HEK293 (cell line): ENCODE measurements at regions not wholly inside any gene's neighbourhood (a gene's known extent, or its start where the extent isn't known, plus 50 kb on each side); places are given as distances from the start of the nearest gene placed in this dataset.

Experiments used
- CTCF ChIA-PET: fragments of 350-600 bp; formaldehyde crosslinking; extraction: SDS; loops from one replicate; lab custom pipeline; 2021; ENCODE audit warnings: antibody characterized with exemption; lab: Yijun Ruan, JAX
- POLR2A ChIA-PET: fragments of 300-600 bp; formaldehyde crosslinking; extraction: SDS; loops from one replicate; lab custom pipeline; 2020; ENCODE audit warnings: antibody characterized with exemption, inconsistent platforms; lab: Yijun Ruan, JAX
- H3K27ac ChIP-seq: fragments of 200-500 bp; sonication (Bioruptor generic); 2 replicates; pipeline ENCODE4 v1.5.1; 2014; ENCODE audit warnings: low read depth, low read length, control low read depth, inconsistent platforms; ENCODE audit errors: extremely low read depth
- H3K36me3 ChIP-seq, 2 experiments: fragments of 200-500 bp in 1 of 2; sonication (Bioruptor generic) in 1 of 2; 1 replicate in 1 of 2; 2 replicates in 1 of 2; pipeline ENCODE4 v1.5.1; 2014 to 2017; ENCODE audit warnings: inconsistent platforms in 2 of 2, low read length in 2 of 2; ENCODE audit not compliant: control insufficient read depth in 2 of 2, insufficient read depth in 1 of 2
- H3K4me1 ChIP-seq: fragments of 200-500 bp; sonication (Bioruptor generic); 2 replicates; pipeline ENCODE4 v1.5.1; 2014; ENCODE audit warnings: mild to moderate bottlenecking, low read length, inconsistent platforms; ENCODE audit not compliant: control insufficient read depth, insufficient read depth
- H3K4me3 ChIP-seq: 2 replicates; pipeline ENCODE4 v1.5.1; 2011; ENCODE audit warnings: low read depth, mild to moderate bottlenecking, control low read depth, low read length, moderate library complexity
- H3K9me3 ChIP-seq: fragments of 200-500 bp; sonication (Bioruptor generic); 2 replicates; pipeline ENCODE4 v1.5.1; 2014; ENCODE audit warnings: low read depth, low read length, inconsistent platforms; ENCODE audit not compliant: control insufficient read depth, insufficient read depth
- EGR2 ChIP-seq: fragments of 450-650 bp; formaldehyde crosslinking; IDR thresholded peaks from 2 replicates; pipeline ENCODE4 v1.5.1; 2016; ENCODE audit warnings: low read depth, missing biosample characterization, missing genetic modification characterization
- IKZF3 ChIP-seq: fragments of 450-650 bp; IDR thresholded peaks from 2 replicates; pipeline ENCODE4 v1.5.0; 2018; ENCODE audit warnings: missing biosample characterization, mild to moderate bottlenecking, missing genetic modification characterization, moderate library complexity
- KLF9 ChIP-seq: fragments of 450-650 bp; formaldehyde crosslinking; IDR thresholded peaks from 2 replicates; pipeline ENCODE4 v1.5.1; 2016; ENCODE audit warnings: missing biosample characterization, missing genetic modification characterization, low read depth
- MYNN ChIP-seq: fragments of 450-650 bp; formaldehyde crosslinking; IDR thresholded peaks from 2 replicates; pipeline ENCODE4 v1.5.1; 2016; ENCODE audit warnings: missing biosample characterization, missing genetic modification characterization, borderline replicate concordance
- OSR2 ChIP-seq: fragments of 450-650 bp; formaldehyde crosslinking; IDR thresholded peaks from 2 replicates; pipeline ENCODE4 v1.5.1; 2016; ENCODE audit warnings: missing biosample characterization, missing genetic modification characterization
- PRDM1 ChIP-seq: fragments of 450-650 bp; formaldehyde crosslinking; IDR thresholded peaks from 2 replicates; pipeline ENCODE4; 2016; ENCODE audit warnings: missing biosample characterization, missing genetic modification characterization
- SP3 ChIP-seq: fragments of 450-650 bp; formaldehyde crosslinking; IDR thresholded peaks from 2 replicates; pipeline ENCODE4 v1.5.1; 2016; ENCODE audit warnings: missing biosample characterization, missing genetic modification characterization
- WT1 ChIP-seq: fragments of 450-650 bp; formaldehyde crosslinking; IDR thresholded peaks from 2 replicates; pipeline ENCODE4 v1.5.1; 2016; ENCODE audit warnings: missing biosample characterization, missing genetic modification characterization
- ZBTB11 ChIP-seq: fragments of 450-650 bp; formaldehyde crosslinking; conservative IDR thresholded peaks from 2 replicates; pipeline ENCODE4 v1.5.1; 2016; ENCODE audit warnings: low read depth, missing biosample characterization, missing genetic modification characterization
- ZNF132 ChIP-seq: fragments of 450-650 bp; formaldehyde crosslinking; IDR thresholded peaks from 2 replicates; pipeline ENCODE4 v1.5.1; 2017; ENCODE audit warnings: missing biosample characterization, missing genetic modification characterization, borderline replicate concordance
- ZNF155 ChIP-seq: fragments of 450-650 bp; formaldehyde crosslinking; IDR thresholded peaks from 2 replicates; pipeline ENCODE4 v1.5.1; 2016; ENCODE audit warnings: missing biosample characterization, missing genetic modification characterization
- ZNF266 ChIP-seq: fragments of 450-650 bp; formaldehyde crosslinking; IDR thresholded peaks from 2 replicates; pipeline ENCODE4 v1.5.1; 2016; ENCODE audit warnings: missing biosample characterization, missing genetic modification characterization, low read depth
- ZNF302 ChIP-seq: fragments of 450-650 bp; formaldehyde crosslinking; IDR thresholded peaks from 2 replicates; pipeline ENCODE4 v1.5.1; 2016; ENCODE audit warnings: missing biosample characterization, missing genetic modification characterization, low read depth
- ZNF423 ChIP-seq: fragments of 450-650 bp; formaldehyde crosslinking; IDR thresholded peaks from 2 replicates; pipeline ENCODE4 v1.5.1; 2016; ENCODE audit warnings: missing biosample characterization, missing genetic modification characterization
- ZNF48 ChIP-seq: fragments of 450-650 bp; formaldehyde crosslinking; IDR thresholded peaks from 2 replicates; pipeline ENCODE4 v1.5.1; 2016; ENCODE audit warnings: missing biosample characterization, missing genetic modification characterization
- ZNF585B ChIP-seq: fragments of 450-650 bp; formaldehyde crosslinking; IDR thresholded peaks from 2 replicates; pipeline ENCODE4 v1.5.1; 2016; ENCODE audit warnings: missing biosample characterization, missing genetic modification characterization
- ZNF768 ChIP-seq: fragments of 450-650 bp; formaldehyde crosslinking; IDR thresholded peaks from 2 replicates; pipeline ENCODE4 v1.5.1; 2018; ENCODE audit warnings: missing biosample characterization, mild to moderate bottlenecking, missing genetic modification characterization
- ZNF791 ChIP-seq: fragments of 450-650 bp; formaldehyde crosslinking; IDR thresholded peaks from 2 replicates; pipeline ENCODE4 v1.5.1; 2016; ENCODE audit warnings: missing biosample characterization, missing genetic modification characterization
- TF ChIP-seq, protein P1 (sequence below): fragments of 450-650 bp; formaldehyde crosslinking; IDR thresholded peaks from 2 replicates; pipeline ENCODE4 v1.5.1; 2016; ENCODE audit warnings: missing biosample characterization, missing genetic modification characterization
- TF ChIP-seq, protein P2 (sequence below): fragments of 450-650 bp; formaldehyde crosslinking; IDR thresholded peaks from 2 replicates; pipeline ENCODE4 v1.5.1; 2016; ENCODE audit warnings: missing biosample characterization, missing genetic modification characterization

GRCh38 chr6:90365565-90366219 is 69.0 kb upstream of the BACH2 start:
- Histone ChIP-seq H3K4me1 (peaks cover 10% of the 10 kb centered on the region; the same call in 1 of the 2 replicates), H3K4me3 (no peak overlapping the region), H3K9me3 (no peaks in the 10 kb centered on the region), H3K27ac (no peak overlapping the region), H3K36me3 (no peaks in the 10 kb centered on the region)
- CTCF ChIA-PET = interaction anchor here (0.6 kb wide), 2 partner anchors 25 to 82 kb away, joined by 3 read pairs; no protein-coding TSS in a partner anchor
- no peak for TF ChIP-seq ZNF585B
- POLR2A ChIA-PET = no interaction called here

DNA sequence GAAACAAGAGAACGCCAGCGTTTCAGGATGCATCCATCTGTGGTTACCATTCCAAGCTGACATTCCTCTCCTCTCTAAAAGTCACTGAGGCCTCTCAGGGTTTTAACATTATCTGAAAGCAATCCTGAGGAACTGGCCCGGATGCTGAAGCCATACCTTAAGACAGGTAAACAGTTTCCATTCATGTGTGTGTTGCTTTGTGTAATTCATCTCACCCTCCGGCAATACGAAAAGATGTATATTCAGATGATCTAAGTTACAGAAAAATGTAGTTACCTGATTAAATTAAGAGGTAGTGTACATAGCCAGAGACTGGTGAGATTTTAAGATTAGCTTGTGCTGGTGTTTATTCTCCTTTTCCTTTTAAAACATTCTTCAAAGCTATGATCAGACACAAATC is 68.4 kb upstream of the BACH2 start:
- Histone ChIP-seq H3K4me3 (no peak overlapping the region), H3K36me3 (no peaks in the 10 kb centered on the region), H3K9me3 (no peaks in the 10 kb centered on the region), H3K27ac (no peak overlapping the region), H3K4me1 (peaks cover 10% of the 10 kb centered on the region; the same call in 1 of the 2 replicates)
- TF ChIP-seq KLF9 (tag by site-specific recombination) (no peak), SP3 (tag by site-specific recombination) (no peak), OSR2 (tag by site-specific recombination) (no peak)
- POLR2A ChIA-PET = no interaction called here
- CTCF ChIA-PET = interaction anchor here (0.7 kb wide), 1 partner anchor 17 kb away, joined by 6 read pairs; no protein-coding TSS in a partner anchor

DNA sequence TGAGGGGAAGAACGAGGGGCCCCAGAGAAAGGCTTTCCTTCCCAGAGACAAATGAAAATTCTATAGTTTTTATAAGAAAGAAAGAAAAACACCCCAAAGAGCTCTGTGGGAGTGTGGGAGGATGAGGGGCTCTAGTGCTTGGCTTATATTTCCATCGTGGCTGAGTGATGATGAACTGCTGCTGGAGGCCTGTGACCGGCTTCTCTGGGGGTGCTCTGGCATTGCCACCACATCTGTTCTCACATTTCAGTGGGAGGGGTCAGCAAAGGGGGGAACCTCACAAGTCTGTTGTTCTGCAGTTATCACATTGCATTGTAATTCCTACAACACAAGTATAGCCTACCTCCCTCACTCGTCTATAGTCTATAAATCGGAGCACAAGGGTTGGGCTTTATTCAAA is 67.6 kb upstream of the BACH2 start:
- peaks cover 4% of the 10 kb centered on the region; the same call in 1 of the 2 replicates for H3K4me1 ChIP-seq
- CTCF ChIA-PET = interaction anchor here (0.7 kb wide), 2 partner anchors 17 to 120 kb away, joined by 3 to 6 read pairs; no protein-coding TSS in a partner anchor
- H3K4me3 ChIP-seq = no peak overlapping the region
- no peak overlapping the region for H3K27ac ChIP-seq
- no peaks in the 10 kb centered on the region for H3K9me3 ChIP-seq
- TF ChIP-seq EGR2 (no peak), ZNF266 (no peak), PRDM1 (tag by site-specific recombination) (no peak), ZNF132 (tag by site-specific recombination) (no peak), WT1 (tag by site-specific recombination) (no peak), ZNF423 (no peak), ZNF155 (no peak), ZNF768 (tag by site-specific recombination) (no peak), ZBTB11 (tag by site-specific recombination) (no peak), ZNF791 (tag by site-specific recombination) (no peak), ZNF48 (tag by site-specific recombination) (no peak), IKZF3 (no peak), ZNF302 (tag by site-specific recombination) (no peak), MYNN (tag by site-specific recombination) (no peak)
- TF ChIP-seq, protein P1, sequence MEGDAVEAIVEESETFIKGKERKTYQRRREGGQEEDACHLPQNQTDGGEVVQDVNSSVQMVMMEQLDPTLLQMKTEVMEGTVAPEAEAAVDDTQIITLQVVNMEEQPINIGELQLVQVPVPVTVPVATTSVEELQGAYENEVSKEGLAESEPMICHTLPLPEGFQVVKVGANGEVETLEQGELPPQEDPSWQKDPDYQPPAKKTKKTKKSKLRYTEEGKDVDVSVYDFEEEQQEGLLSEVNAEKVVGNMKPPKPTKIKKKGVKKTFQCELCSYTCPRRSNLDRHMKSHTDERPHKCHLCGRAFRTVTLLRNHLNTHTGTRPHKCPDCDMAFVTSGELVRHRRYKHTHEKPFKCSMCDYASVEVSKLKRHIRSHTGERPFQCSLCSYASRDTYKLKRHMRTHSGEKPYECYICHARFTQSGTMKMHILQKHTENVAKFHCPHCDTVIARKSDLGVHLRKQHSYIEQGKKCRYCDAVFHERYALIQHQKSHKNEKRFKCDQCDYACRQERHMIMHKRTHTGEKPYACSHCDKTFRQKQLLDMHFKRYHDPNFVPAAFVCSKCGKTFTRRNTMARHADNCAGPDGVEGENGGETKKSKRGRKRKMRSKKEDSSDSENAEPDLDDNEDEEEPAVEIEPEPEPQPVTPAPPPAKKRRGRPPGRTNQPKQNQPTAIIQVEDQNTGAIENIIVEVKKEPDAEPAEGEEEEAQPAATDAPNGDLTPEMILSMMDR (tag by site-specific recombination) = no peak
- TF ChIP-seq, protein P2, sequence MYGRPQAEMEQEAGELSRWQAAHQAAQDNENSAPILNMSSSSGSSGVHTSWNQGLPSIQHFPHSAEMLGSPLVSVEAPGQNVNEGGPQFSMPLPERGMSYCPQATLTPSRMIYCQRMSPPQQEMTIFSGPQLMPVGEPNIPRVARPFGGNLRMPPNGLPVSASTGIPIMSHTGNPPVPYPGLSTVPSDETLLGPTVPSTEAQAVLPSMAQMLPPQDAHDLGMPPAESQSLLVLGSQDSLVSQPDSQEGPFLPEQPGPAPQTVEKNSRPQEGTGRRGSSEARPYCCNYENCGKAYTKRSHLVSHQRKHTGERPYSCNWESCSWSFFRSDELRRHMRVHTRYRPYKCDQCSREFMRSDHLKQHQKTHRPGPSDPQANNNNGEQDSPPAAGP (tag by site-specific recombination) = no peak
- no peaks in the 10 kb centered on the region for H3K36me3 ChIP-seq
- POLR2A ChIA-PET = no interaction called here
